Heart left ventricle (tissue), 13 donors: ENCODE measurements at regions not wholly inside any gene's neighbourhood (a gene's known extent, or its start where the extent isn't known, plus 50 kb on each side); places are given as distances from the start of the nearest gene placed in this dataset.

Source experiments
- POLR2A ChIP-seq, 2 donors: fragments of 450-650 bp; IDR thresholded peaks; one replicate each; pipeline ENCODE4 v1.6.1; 2017; ENCODE audit warnings: antibody characterized with exemption in 2 of 2, mild to moderate bottlenecking in 2 of 2, moderate library complexity in 2 of 2
- TF ChIP-seq, protein P1 (sequence below), 12 donors: fragments of 200-600 bp; sonication (generic) in 4 of 12; IDR thresholded peaks; one replicate each; pipeline versions ENCODE4 v1.5.0 to v1.8.0; 2018 to 2022; ENCODE audit warnings: antibody characterized with exemption in 12 of 12, mild to moderate bottlenecking in 5 of 12
- donor health status: ischemic (EF 13 %, LVEDD 7.1; RV severe dilation, severe dysfunction).
- donor health status: DM: no; HTN: yes; CAD: no.
- donor health status: DM: no; HTN: no; CAD: no.
- donor health status: ischemic (EF 25% LVEDD 6.9; RV normal size, moderate dysfunction).
- donor health status: ischemic (EF 25% LVEDD 5.7; RV mildly dilated, moderate dysfunction).
- donor health status: ischemic (EF 35%, LVEDD 5.7; RV mildly dilated, moderate dysfunction).
- donor health status: nonischemic (EF 11% LVEDD 7.7; RV severe dilation, severe dysfunction).
- donor health status: DM: yes; HTN: yes; CAD: no.
- donor health status: PGD.
- donor health status: ischemic (EF 29% LVEDD 5.4; RV normal size, mild dysfunction).
- donor health status: nonischemic (EF 23%, LVEDD 6.1; RV moderate dilation, normal function).

DNA sequence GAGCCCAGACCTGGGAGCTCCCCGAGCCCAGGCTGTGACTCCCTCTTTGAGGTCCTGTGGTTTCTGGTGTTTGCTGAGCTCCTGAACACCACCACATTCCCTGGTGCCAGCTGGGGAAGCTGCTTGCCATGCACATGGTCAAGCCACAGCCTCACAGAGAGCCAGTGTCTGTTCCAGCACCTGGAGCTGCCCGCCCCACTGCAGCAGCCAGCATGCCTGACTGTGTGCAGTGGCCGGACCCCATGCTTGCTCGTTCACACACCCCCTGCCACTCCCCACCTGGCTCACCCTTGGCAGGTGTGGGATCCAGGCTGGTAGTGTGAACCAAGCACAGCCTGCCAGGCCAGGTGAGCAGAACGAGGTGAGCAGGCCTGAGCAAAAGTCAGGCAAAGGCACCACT is 95.6 kb upstream of the FAM9C start:
- TF ChIP-seq, protein P1, sequence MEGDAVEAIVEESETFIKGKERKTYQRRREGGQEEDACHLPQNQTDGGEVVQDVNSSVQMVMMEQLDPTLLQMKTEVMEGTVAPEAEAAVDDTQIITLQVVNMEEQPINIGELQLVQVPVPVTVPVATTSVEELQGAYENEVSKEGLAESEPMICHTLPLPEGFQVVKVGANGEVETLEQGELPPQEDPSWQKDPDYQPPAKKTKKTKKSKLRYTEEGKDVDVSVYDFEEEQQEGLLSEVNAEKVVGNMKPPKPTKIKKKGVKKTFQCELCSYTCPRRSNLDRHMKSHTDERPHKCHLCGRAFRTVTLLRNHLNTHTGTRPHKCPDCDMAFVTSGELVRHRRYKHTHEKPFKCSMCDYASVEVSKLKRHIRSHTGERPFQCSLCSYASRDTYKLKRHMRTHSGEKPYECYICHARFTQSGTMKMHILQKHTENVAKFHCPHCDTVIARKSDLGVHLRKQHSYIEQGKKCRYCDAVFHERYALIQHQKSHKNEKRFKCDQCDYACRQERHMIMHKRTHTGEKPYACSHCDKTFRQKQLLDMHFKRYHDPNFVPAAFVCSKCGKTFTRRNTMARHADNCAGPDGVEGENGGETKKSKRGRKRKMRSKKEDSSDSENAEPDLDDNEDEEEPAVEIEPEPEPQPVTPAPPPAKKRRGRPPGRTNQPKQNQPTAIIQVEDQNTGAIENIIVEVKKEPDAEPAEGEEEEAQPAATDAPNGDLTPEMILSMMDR (IDR thresholded peaks at IDR 0.05): no peak
- no peak for TF ChIP-seq POLR2A (IDR thresholded peaks at IDR 0.05)
